Panc1 (cell line): ENCODE measurements at regions not wholly inside any gene's neighbourhood (a gene's known extent, or its start where the extent isn't known, plus 50 kb on each side); places are given as distances from the start of the nearest gene placed in this dataset.

Experiments
- ATAC-seq: fragments of 200-7000 bp; cut with Tn5 transposase; 2 replicates; pipeline ENCODE4 v1.9.1; 2020; ENCODE audit warnings: mild to moderate bottlenecking, moderate library complexity
- BruUV-seq: library from RNA; stranded (reverse); fragments of 400-500 nt; replicated peaks from 2 replicates; lab custom pipeline; 2021; lab: Mats Ljungman, UMichigan
- CTCF ChIA-PET: fragments of 300-600 bp; sonication (Branson Sonifier 250); formaldehyde crosslinking; loops from one replicate; lab custom pipeline; 2022; ENCODE audit warnings: antibody characterized with exemption; lab: Charles Lee
- POLR2A ChIA-PET: fragments of 300-600 bp; sonication (Branson Sonifier 250); formaldehyde crosslinking; loops from one replicate; lab custom pipeline; 2022; ENCODE audit warnings: antibody characterized with exemption; lab: Charles Lee
- DNase-seq: peaks from one replicate; pipeline ENCODE4 v3.0.0-alpha.2; 2010; ENCODE audit warnings: low read depth, low spot score
- H3K27ac ChIP-seq: 2 replicates; pipeline ENCODE4 v1.5.1; 2011; ENCODE audit warnings: mild to moderate bottlenecking, low read length, inconsistent platforms
- H3K27me3 ChIP-seq: fragments of 200-500 bp; sonication (Bioruptor generic); 2 replicates; pipeline ENCODE4 v1.6.0; 2014; ENCODE audit warnings: low read length, inconsistent platforms; ENCODE audit not compliant: control insufficient read depth, insufficient read depth
- H3K36me3 ChIP-seq: fragments of 200-500 bp; sonication (Bioruptor generic); 2 replicates; pipeline ENCODE4 v1.5.1; 2014; ENCODE audit warnings: inconsistent platforms, mild to moderate bottlenecking, low read length, moderate library complexity; ENCODE audit not compliant: control insufficient read depth, insufficient read depth
- H3K4me1 ChIP-seq: 2 replicates; pipeline ENCODE4 v1.5.1; 2011; ENCODE audit warnings: inconsistent platforms, mild to moderate bottlenecking, low read length, moderate library complexity; ENCODE audit not compliant: control insufficient read depth, insufficient read depth
- H3K4me3 ChIP-seq, 2 experiments: 2 replicates each; pipeline ENCODE4 v1.5.1; 2011 to 2012; ENCODE audit warnings: low read depth in 2 of 2, low read length in 2 of 2, mild to moderate bottlenecking in 2 of 2, inconsistent platforms in 1 of 2, moderate library complexity in 1 of 2
- H3K9me3 ChIP-seq: fragments of 200-500 bp; sonication (Bioruptor generic); 2 replicates; pipeline ENCODE4 v1.5.1; 2014; ENCODE audit warnings: low read depth, mild to moderate bottlenecking, inconsistent platforms, low read length, moderate library complexity; ENCODE audit not compliant: control insufficient read depth, insufficient read depth
- POLR2AphosphoS5 ChIP-seq: IDR thresholded peaks from 2 replicates; pipeline ENCODE4 v1.6.1; 2012; ENCODE audit warnings: mild to moderate bottlenecking, low read depth, low read length, moderate library complexity
- SIN3A ChIP-seq: IDR thresholded peaks from 2 replicates; pipeline ENCODE4 v1.6.1; 2012; ENCODE audit warnings: low read depth, mild to moderate bottlenecking, low read length, moderate library complexity, borderline replicate concordance; ENCODE audit not compliant: insufficient read depth
- TCF7L2 ChIP-seq: IDR thresholded peaks from 2 replicates; pipeline ENCODE4 v1.6.1; 2011; ENCODE audit warnings: mild to moderate bottlenecking, low read depth, low read length, inconsistent platforms
- in situ Hi-C: cut with HindIII; loops from 2 replicates; pipeline ENCODE4 v1.10.0; 2016; ENCODE audit warnings: low sequenced_read_pairs, low pct_unique_long_range_greater_than_20kb
- intact Hi-C: fragments of 100-400 bp; cut with micrococcal nuclease; formaldehyde crosslinking; loops from one replicate; pipeline ENCODE4 v1.10.0; 2022; ENCODE audit not compliant: unreplicated experiment
- TF ChIP-seq, protein P1 (sequence below): fragments of 450-650 bp; IDR thresholded peaks from 2 replicates; pipeline ENCODE4 v1.5.1; 2017; ENCODE audit warnings: mild to moderate bottlenecking
- TF ChIP-seq, protein P2 (sequence below), 2 experiments: IDR thresholded peaks; 2 replicates each; pipeline ENCODE4 v1.6.1; 2011 to 2012; ENCODE audit warnings: low read depth in 2 of 2, control low read depth in 1 of 2, low read length in 1 of 2, mild to moderate bottlenecking in 1 of 2, moderate library complexity in 1 of 2; ENCODE audit not compliant: insufficient read depth in 1 of 2

DNA sequence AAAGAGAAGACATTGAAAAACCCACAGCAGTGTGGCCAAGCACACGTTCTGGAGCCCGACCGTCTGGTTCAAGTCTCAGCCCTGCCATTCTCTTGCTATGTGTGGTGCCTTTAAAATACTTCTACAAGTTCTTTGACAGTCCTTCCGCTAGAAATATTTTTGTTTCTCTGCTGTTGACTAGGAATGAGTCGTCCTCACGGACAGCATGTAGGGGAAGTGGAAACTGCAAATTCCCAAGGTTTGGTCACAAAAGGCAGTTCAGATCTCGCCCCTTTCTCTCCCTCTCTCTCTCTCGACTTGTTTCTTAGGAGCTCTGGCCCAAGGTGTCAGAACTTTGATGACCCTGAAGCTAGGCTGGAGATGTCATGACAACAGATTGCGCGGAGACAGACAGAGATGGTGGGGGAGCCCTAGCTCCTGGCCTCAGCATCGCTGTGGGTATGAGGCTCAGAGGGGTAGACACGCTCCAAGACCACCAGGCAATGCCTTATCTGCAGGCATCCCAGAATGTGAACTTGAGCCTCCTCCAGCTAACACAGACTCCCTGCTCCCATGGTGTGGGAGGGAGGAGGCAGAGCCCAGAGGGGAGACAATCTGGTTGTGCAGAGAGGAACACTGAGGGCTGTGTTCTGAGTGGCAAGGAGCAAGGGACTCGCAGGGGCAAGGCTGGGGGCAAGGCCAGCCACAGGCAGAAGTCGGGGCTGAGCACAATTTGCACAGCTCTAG is 368.9 kb upstream of the SULF2 start:
- Histone ChIP-seq H3K27ac (no peak overlapping the region), H3K4me3 (no peak overlapping the region), H3K4me1 (no peaks in the 10 kb centered on the region), H3K36me3 (no peaks in the 10 kb centered on the region), H3K9me3 (no peaks in the 10 kb centered on the region), H3K27me3 (peaks cover 16% of the 10 kb centered on the region)
- DNase-seq (no peak), ATAC-seq (no peak)
- no TSS peak for BruUV-seq
- in situ Hi-C loops (no loop called here), intact Hi-C loops (no loop called here)
- no peak for TF ChIP-seq POLR2AphosphoS5
- TF ChIP-seq, protein P1, sequence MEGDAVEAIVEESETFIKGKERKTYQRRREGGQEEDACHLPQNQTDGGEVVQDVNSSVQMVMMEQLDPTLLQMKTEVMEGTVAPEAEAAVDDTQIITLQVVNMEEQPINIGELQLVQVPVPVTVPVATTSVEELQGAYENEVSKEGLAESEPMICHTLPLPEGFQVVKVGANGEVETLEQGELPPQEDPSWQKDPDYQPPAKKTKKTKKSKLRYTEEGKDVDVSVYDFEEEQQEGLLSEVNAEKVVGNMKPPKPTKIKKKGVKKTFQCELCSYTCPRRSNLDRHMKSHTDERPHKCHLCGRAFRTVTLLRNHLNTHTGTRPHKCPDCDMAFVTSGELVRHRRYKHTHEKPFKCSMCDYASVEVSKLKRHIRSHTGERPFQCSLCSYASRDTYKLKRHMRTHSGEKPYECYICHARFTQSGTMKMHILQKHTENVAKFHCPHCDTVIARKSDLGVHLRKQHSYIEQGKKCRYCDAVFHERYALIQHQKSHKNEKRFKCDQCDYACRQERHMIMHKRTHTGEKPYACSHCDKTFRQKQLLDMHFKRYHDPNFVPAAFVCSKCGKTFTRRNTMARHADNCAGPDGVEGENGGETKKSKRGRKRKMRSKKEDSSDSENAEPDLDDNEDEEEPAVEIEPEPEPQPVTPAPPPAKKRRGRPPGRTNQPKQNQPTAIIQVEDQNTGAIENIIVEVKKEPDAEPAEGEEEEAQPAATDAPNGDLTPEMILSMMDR: no peak
- POLR2A ChIA-PET: no interaction called here
- CTCF ChIA-PET: no interaction called here

DNA sequence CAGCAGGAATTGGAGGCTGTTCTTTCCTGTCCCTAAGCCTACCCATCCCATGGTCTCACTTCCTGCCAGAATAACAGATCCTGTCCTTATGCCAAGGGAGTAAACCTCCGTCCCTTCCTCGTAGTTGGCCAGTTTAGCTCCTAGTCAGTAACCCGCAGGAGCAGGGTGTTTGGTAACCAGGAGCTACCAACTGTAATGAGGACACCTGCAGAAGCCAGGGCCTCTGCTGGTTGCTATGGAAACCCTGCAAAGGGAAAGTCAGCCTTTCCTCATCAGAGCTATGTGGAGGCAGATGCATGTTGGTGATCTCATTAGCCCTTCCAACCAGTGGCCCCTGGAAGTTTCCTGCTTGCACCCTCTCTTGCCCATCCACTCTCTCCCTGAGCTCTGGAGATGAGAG is 368.2 kb upstream of the SULF2 start:
- Histone ChIP-seq H3K27me3 (peaks cover 13% of the 10 kb centered on the region), H3K4me3 (no peak overlapping the region), H3K9me3 (no peaks in the 10 kb centered on the region), H3K27ac (no peak overlapping the region), H3K36me3 (no peaks in the 10 kb centered on the region), H3K4me1 (no peaks in the 10 kb centered on the region)
- no peak for DNase-seq
- in situ Hi-C loops (no loop called here), intact Hi-C loops (no loop called here)
- BruUV-seq: no TSS peak
- ChIA-PET POLR2A (no interaction called here), CTCF (no interaction called here)
- TF ChIP-seq, protein P2, sequence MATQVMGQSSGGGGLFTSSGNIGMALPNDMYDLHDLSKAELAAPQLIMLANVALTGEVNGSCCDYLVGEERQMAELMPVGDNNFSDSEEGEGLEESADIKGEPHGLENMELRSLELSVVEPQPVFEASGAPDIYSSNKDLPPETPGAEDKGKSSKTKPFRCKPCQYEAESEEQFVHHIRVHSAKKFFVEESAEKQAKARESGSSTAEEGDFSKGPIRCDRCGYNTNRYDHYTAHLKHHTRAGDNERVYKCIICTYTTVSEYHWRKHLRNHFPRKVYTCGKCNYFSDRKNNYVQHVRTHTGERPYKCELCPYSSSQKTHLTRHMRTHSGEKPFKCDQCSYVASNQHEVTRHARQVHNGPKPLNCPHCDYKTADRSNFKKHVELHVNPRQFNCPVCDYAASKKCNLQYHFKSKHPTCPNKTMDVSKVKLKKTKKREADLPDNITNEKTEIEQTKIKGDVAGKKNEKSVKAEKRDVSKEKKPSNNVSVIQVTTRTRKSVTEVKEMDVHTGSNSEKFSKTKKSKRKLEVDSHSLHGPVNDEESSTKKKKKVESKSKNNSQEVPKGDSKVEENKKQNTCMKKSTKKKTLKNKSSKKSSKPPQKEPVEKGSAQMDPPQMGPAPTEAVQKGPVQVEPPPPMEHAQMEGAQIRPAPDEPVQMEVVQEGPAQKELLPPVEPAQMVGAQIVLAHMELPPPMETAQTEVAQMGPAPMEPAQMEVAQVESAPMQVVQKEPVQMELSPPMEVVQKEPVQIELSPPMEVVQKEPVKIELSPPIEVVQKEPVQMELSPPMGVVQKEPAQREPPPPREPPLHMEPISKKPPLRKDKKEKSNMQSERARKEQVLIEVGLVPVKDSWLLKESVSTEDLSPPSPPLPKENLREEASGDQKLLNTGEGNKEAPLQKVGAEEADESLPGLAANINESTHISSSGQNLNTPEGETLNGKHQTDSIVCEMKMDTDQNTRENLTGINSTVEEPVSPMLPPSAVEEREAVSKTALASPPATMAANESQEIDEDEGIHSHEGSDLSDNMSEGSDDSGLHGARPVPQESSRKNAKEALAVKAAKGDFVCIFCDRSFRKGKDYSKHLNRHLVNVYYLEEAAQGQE (IDR thresholded peaks at IDR 0.05; ENCODE audit: insufficient read depth in 1 of 2, low read depth in 2 of 2, low read length in 1 of 2): no peak
- TF ChIP-seq POLR2AphosphoS5 (no peak), SIN3A (no peak), TCF7L2 (no peak)
- TF ChIP-seq, protein P1: no peak
- ATAC-seq: no peak
